Transverse colon (tissue), 4 donors: ENCODE measurements at regions not wholly inside any gene's neighbourhood (a gene's known extent, or its start where the extent isn't known, plus 50 kb on each side); places are given as distances from the start of the nearest gene placed in this dataset.

Experiments
- DNase-seq: peaks from one replicate; pipeline ENCODE4 v3.0.0-alpha.2; 2019
- H3K27ac ChIP-seq, 4 donors: fragments of 200-600 bp; sonication (generic); 2 replicates each; pipeline ENCODE4 v1.5.1; 2016 to 2018; ENCODE audit warnings: inconsistent platforms in 4 of 4
- H3K27me3 ChIP-seq: fragments of 200-600 bp; sonication (generic); 2 replicates; pipeline ENCODE4 v1.5.1; 2017; ENCODE audit warnings: inconsistent platforms
- H3K36me3 ChIP-seq, 4 donors: fragments of 200-600 bp; sonication (generic); 2 replicates each; pipeline ENCODE4 v1.5.1; 2017 to 2019; ENCODE audit warnings: inconsistent platforms in 4 of 4
- H3K4me1 ChIP-seq, 4 donors: fragments of 200-600 bp; sonication (generic); 2 replicates each; pipeline ENCODE4 v1.5.1; 2017 to 2020; ENCODE audit warnings: inconsistent platforms in 4 of 4
- H3K4me3 ChIP-seq, 4 donors: fragments of 200-600 bp; sonication (generic); 1 replicate in 1 of 4; 2 replicates in 3 of 4; pipeline versions ENCODE4 v1.5.1 to v1.6.1; 2017 to 2019; ENCODE audit warnings: inconsistent platforms in 4 of 4
- H3K9me3 ChIP-seq, 2 donors: fragments of 200-600 bp; sonication (generic); 2 replicates each; pipeline ENCODE4 v1.5.1; 2017 to 2019; ENCODE audit warnings: inconsistent platforms in 2 of 2
- EP300 ChIP-seq: sonication (generic); formaldehyde crosslinking; IDR thresholded peaks from one replicate; pipeline ENCODE4 v1.6.1; 2017; ENCODE audit warnings: antibody characterized with exemption, low read depth
- POLR2A ChIP-seq: fragments of 450-650 bp; IDR thresholded peaks from one replicate; pipeline ENCODE4 v1.6.1; 2016; ENCODE audit warnings: antibody characterized with exemption, mild to moderate bottlenecking, moderate library complexity
- POLR2AphosphoS5 ChIP-seq, 3 donors: sonication (generic); formaldehyde crosslinking; IDR thresholded peaks; one replicate each; pipeline ENCODE4 v1.6.1; 2016; ENCODE audit warnings: antibody characterized with exemption in 3 of 3
- WGBS, 2 donors: methylation state at CpG; one replicate each; pipeline ENCODE4 v1.1.5; 2018; ENCODE audit warnings: low coverage in 1 of 2; 5-methylcytosine and 5-hydroxymethylcytosine counted together
- in situ Hi-C, 4 donors: fragments of 200-750 bp; cut with MboI; loops; one replicate each; pipeline versions ENCODE4 v1.15.0 to v1.15.1; 2017; ENCODE audit warnings: low sequenced_read_pairs in 3 of 4, low pct_ligation_motif_present in 1 of 4, low pct_unique_long_range_greater_than_20kb in 1 of 4
- intact Hi-C: fragments of 100-400 bp; cut with DNase I; formaldehyde crosslinking; loops from one replicate; pipeline ENCODE4 v1.15.1; 2023; ENCODE audit warnings: low total_unique reads
- TF ChIP-seq, protein P1 (sequence below), 5 experiments: fragments of 200-600 bp in 3 of 5; fragments of 450-650 bp in 2 of 5; sonication (generic) in 3 of 5; IDR thresholded peaks; 1 replicate in 2 of 5; 2 replicates in 3 of 5; pipeline ENCODE4 v1.5.1; 2016 to 2017; ENCODE audit warnings: antibody characterized with exemption in 5 of 5, inconsistent platforms in 3 of 5, mild to moderate bottlenecking in 2 of 5, moderate library complexity in 1 of 5

DNA sequence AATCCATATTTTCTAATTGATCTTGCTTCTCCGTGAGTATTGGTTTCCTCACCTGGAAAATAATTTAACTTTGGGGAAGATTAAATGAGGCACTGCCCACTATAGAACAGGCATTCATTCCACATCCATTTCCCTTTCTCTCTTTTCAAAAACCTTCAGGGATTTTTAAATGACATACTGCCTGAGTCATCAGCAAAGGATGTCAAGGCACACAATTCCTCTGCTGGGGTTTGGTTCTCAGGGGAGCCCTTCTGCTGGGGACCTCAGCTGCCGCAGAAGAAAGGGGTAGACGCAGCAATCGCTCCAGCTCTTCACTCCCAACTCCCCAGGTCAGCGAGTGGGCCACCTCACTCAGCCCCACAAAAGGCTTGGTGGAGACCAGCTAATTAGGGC is 90.7 kb upstream of the BACH2 start:
- Histone ChIP-seq H3K27me3 (no peaks in the 10 kb centered on the region), H3K36me3 (no peaks in the 10 kb centered on the region), H3K27ac (no peak overlapping the region), H3K9me3 (no peaks in the 10 kb centered on the region), H3K4me1 (no peaks in the 10 kb centered on the region), H3K4me3 (no peak overlapping the region)
- no peak for DNase-seq
- 55 to 77% methylated on average over 4 to 5 of the region's 5 CpGs for WGBS, 2 donors
- intact Hi-C loops: no loop called here
- TF ChIP-seq, protein P1, sequence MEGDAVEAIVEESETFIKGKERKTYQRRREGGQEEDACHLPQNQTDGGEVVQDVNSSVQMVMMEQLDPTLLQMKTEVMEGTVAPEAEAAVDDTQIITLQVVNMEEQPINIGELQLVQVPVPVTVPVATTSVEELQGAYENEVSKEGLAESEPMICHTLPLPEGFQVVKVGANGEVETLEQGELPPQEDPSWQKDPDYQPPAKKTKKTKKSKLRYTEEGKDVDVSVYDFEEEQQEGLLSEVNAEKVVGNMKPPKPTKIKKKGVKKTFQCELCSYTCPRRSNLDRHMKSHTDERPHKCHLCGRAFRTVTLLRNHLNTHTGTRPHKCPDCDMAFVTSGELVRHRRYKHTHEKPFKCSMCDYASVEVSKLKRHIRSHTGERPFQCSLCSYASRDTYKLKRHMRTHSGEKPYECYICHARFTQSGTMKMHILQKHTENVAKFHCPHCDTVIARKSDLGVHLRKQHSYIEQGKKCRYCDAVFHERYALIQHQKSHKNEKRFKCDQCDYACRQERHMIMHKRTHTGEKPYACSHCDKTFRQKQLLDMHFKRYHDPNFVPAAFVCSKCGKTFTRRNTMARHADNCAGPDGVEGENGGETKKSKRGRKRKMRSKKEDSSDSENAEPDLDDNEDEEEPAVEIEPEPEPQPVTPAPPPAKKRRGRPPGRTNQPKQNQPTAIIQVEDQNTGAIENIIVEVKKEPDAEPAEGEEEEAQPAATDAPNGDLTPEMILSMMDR (IDR thresholded peaks at IDR 0.05): no peak
- TF ChIP-seq EP300 (no peak), POLR2AphosphoS5 (IDR thresholded peaks at IDR 0.05) (no peak), POLR2A (no peak)
- in situ Hi-C loops: loop anchor here in 2 of 4 donors (25.0 kb wide), 1 partner anchor 425 kb away; no protein-coding TSS in a partner anchor

DNA sequence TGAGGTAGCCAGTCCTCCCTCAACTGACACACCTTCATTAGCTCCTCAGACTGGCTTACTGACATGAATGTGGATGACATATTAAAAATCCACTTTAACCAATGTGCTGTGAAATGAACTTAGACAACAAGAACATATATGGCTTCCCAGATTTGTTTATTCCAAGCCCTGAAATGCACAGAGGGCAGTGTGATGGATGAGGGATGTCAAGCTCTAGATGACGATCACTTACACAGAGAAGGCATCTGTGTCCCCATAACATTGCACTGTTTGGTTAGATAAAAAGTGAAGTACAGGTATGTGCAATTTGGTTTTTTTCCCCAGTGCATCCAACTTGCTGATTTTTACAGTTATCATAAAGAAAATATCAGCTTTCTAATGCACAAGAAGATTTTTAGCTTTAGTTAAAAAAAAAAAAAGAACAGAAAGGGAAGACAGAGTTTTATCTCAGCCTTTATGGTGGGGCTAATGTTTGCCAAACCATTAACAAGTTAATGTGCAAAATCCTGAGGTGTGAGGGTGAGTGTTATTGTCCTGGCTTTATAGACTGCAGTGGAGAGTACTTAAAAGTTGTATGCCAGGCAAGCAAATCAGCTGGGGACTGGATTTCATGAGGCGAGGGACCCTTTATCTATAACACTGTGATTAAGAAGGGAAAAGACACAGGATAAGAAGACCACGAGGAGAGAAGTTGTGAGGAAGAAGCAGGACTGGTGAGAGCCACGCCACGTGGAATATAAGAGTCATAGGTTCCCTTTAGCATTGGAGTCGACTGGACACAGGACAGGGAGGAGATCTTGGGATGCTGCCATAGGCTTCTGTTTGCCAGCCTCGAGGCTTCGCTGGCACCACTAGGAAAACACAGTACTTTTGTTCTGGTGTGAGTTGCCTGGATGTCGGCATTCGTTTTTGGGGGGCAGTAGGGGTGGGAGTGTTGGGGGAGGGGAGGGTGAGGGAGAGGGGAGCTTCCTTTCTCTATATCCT is 90.0 kb upstream of the BACH2 start:
- WGBS, 2 donors: 25 to 35% methylated on average over 10 of the region's 10 CpGs
- TF ChIP-seq, protein P1 (IDR thresholded peaks at IDR 0.05): no peak
- TF ChIP-seq POLR2A (no peak), EP300 (no peak), POLR2AphosphoS5 (IDR thresholded peaks at IDR 0.05) (no peak)
- Histone ChIP-seq H3K27ac (no peak overlapping the region), H3K9me3 (no peaks in the 10 kb centered on the region), H3K36me3 (no peaks in the 10 kb centered on the region), H3K27me3 (no peaks in the 10 kb centered on the region), H3K4me1 (no peaks in the 10 kb centered on the region), H3K4me3 (no peak overlapping the region)
- no peak for DNase-seq
- intact Hi-C loops (no loop called here), in situ Hi-C loops (loop anchor here in 2 of 4 donors (25.0 kb wide), 1 partner anchor 424 kb away; no protein-coding TSS in a partner anchor)

DNA sequence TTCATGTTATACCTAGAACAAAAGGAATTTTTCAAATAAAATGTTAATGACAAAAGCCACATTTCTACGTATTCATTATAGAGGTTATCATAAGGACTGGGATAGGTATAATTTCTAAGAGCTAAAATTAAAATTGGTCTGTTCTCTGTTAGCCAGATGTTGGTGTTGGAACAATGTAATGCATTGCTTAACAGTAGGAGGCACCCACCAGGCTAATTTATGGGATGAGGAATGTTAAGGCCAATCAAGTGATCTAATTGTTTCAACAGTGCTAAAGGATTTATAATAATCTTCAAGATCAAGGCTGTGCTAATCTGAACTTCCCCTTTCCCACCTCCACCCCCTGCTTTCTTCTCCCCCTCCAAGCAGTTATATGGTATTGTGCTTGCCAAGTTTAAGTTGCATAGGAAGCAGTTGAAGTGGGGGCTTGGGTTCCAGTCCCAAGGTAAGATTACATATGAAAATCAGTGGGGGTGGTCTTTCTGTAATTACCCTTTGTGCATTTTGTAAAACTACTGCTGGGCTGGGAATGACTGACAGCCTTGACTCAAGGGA is 89.2 kb upstream of the BACH2 start:
- Histone ChIP-seq H3K27me3 (no peaks in the 10 kb centered on the region), H3K27ac (no peak overlapping the region), H3K4me1 (no peaks in the 10 kb centered on the region), H3K36me3 (no peaks in the 10 kb centered on the region), H3K9me3 (no peaks in the 10 kb centered on the region), H3K4me3 (no peak overlapping the region)
- TF ChIP-seq POLR2AphosphoS5 (IDR thresholded peaks at IDR 0.05) (no peak), POLR2A (no peak)
- intact Hi-C loops: no loop called here
- 83 to 93% methylated on average over 1 of the region's 1 CpG for WGBS, 2 donors
- DNase-seq: no peak
- in situ Hi-C loops: loop anchor here in 2 of 4 donors (25.0 kb wide), 1 partner anchor 424 kb away; no protein-coding TSS in a partner anchor

DNA sequence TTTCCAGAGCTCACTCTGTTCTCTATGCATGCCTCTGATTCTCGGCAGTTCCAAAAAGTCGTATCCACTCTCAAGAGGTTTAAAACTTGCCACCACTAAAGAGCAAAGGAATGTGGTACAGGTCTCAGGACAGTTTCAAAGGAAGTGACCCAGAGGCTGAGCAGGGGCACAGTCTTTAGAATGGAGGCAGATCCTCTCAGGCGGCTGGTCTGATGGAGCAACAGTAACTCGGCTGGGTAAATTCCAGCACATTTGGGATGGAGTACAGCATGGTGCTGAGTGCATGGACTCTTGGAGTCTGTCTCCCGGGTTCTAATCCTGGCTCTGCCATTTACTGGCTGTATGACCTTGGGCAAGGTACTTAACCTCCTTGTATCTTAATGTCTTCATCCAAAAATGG is 88.1 kb upstream of the BACH2 start:
- TF ChIP-seq POLR2A (no peak), EP300 (no peak)
- TF ChIP-seq, protein P1 (IDR thresholded peaks at IDR 0.05): no peak
- WGBS, 2 donors: 85 to 91% methylated on average over 2 to 5 of the region's 5 CpGs
- Histone ChIP-seq H3K27ac (no peak overlapping the region), H3K4me1 (no peaks in the 10 kb centered on the region), H3K36me3 (no peaks in the 10 kb centered on the region), H3K4me3 (no peak overlapping the region), H3K27me3 (no peaks in the 10 kb centered on the region), H3K9me3 (no peaks in the 10 kb centered on the region)
- no peak for DNase-seq
- intact Hi-C loops: no loop called here
- in situ Hi-C loops: loop anchor here in 2 of 4 donors (25.0 kb wide), 1 partner anchor 422 kb away; no protein-coding TSS in a partner anchor
